ENCODE measurements at regions not wholly inside any gene's neighbourhood (a gene's known extent, or its start where the extent isn't known, plus 50 kb on each side); places are given as distances from the start of the nearest gene placed in this dataset.

DNA sequence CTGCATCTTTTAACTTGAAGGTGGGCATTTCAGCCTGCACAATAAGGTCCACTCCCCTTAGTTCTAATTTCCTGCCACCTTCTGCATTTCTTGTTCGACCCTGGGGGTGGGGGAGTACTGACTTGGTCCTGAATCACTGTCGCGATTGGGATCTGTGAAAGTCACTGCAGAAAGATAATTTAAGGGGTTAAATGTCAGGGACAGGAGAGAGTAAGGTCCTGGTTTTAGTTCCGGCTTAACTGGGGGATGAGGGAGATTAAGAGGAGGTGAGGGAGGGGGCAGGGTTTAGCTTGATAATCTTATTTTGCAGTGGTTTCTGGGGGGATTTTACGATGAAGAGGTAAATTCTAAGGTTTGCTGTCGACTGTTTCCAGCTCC, 128.1 kb downstream of the MRPS6 start:
- ATAC-seq (ENCODE audit: low FRiP score) (no peak), DNase-seq (no peak)
- Histone ChIP-seq H3K36me3 (ENCODE audit: control insufficient read depth in 1 of 2, insufficient read depth in 2 of 2, low read length in 1 of 2) (no peaks in the 10 kb centered on the region), H3K4me1 (ENCODE audit: control insufficient read depth in 1 of 2, insufficient read depth in 2 of 2, low read length in 2 of 2) (no peaks in the 10 kb centered on the region), H3K27ac (ENCODE audit: low read depth in 1 of 2, low read length in 2 of 2) (peak overlapping the region in 1 of 2 donors; percentile 46), H3K9me3 (ENCODE audit: control insufficient read depth, low read length) (no peaks in the 10 kb centered on the region), H3K4me3 (ENCODE audit: low read length in 2 of 2) (no peak overlapping the region), H3K27me3 (ENCODE audit: control insufficient read depth in 1 of 2, insufficient read depth in 2 of 2, low read length in 1 of 2) (no peaks in the 10 kb centered on the region)
- WGBS, 2 donors = 1 to 4% methylated on average over 6 of the region's 6 CpGs
- intact Hi-C loops (cut with DNase I) = loop anchor here (5.0 kb wide), 2 partner anchors 124 to 146 kb away; no protein-coding TSS in a partner anchor

- H3K27ac ChIP-seq (ENCODE audit: low read depth in 1 of 2, low read length in 2 of 2) = peak overlapping the region; percentile 77 to 79
- H3K4me3 ChIP-seq (ENCODE audit: low read length in 2 of 2) = no peak overlapping the region
- peak; percentile 60 for ATAC-seq (ENCODE audit: low FRiP score)
- no peaks in the 10 kb centered on the region for H3K9me3 ChIP-seq (ENCODE audit: control insufficient read depth, low read length)
- peak; percentile 72 to 84 for DNase-seq
- 41 to 46% methylated on average over 25 of the region's 25 CpGs for WGBS, 2 donors
- H3K4me1 ChIP-seq (ENCODE audit: control insufficient read depth in 1 of 2, insufficient read depth in 2 of 2, low read length in 2 of 2) = no peaks in the 10 kb centered on the region
- intact Hi-C loops (cut with DNase I) = loop anchor here (2.0 to 5.0 kb wide), 3 partner anchors 74 to 145 kb away; no protein-coding TSS in a partner anchor
- no peaks in the 10 kb centered on the region for H3K36me3 ChIP-seq (ENCODE audit: control insufficient read depth in 1 of 2, insufficient read depth in 2 of 2, low read length in 1 of 2)
- no peaks in the 10 kb centered on the region for H3K27me3 ChIP-seq (ENCODE audit: control insufficient read depth in 1 of 2, insufficient read depth in 2 of 2, low read length in 1 of 2)
These were observed 129.4 kb downstream of the MRPS6 start for GRCh38 chr21:34202553-34203372.

DNA sequence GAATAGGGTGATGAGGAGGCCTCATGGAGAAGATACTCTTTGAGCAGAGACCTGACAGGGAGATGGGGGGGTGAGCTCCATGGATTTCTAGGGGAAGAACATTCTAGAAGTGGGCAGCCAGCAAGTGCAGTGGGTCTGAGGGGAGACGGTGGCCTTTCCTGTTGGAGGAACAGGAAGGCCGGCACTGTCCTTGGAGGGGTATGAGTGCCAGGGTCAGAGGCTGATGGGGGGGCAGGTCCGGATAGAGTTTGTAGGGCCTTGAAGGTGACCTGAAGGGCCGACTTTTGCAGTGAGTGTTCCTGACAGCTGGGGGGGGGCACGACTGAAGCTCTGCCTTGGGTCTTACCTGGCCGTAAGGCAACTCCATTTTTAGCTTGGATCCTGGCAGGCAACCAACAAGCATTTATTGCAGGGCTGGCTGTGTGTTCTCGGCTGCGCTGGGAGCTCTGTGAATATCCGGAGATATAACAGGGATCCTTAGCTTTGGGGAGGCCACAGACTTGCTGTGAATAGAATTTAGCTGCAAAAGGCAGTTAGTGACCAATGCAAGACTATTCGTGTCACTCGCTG, 130.6 kb downstream of the MRPS6 start:
- DNase-seq = no peak
- Histone ChIP-seq H3K9me3 (ENCODE audit: control insufficient read depth, low read length) (no peaks in the 10 kb centered on the region), H3K4me3 (ENCODE audit: low read length in 2 of 2) (no peak overlapping the region), H3K4me1 (ENCODE audit: control insufficient read depth in 1 of 2, insufficient read depth in 2 of 2, low read length in 2 of 2) (no peaks in the 10 kb centered on the region), H3K27me3 (ENCODE audit: control insufficient read depth in 1 of 2, insufficient read depth in 2 of 2, low read length in 1 of 2) (no peaks in the 10 kb centered on the region), H3K36me3 (ENCODE audit: control insufficient read depth in 1 of 2, insufficient read depth in 2 of 2, low read length in 1 of 2) (no peaks in the 10 kb centered on the region), H3K27ac (ENCODE audit: low read depth in 1 of 2, low read length in 2 of 2) (peak overlapping the region; percentile 15 to 43)
- intact Hi-C loops (cut with DNase I) = loop anchor here (2.0 to 5.0 kb wide), 3 partner anchors 75 to 143 kb away; no protein-coding TSS in a partner anchor
- no peak for ATAC-seq (ENCODE audit: low FRiP score)
- WGBS, 2 donors = 53 to 65% methylated on average over 11 of the region's 11 CpGs

GRCh38 chr21:34204481-34205439, 131.4 kb downstream of the MRPS6 start:
- DNase-seq (no peak), ATAC-seq (ENCODE audit: low FRiP score) (no peak)
- H3K4me3 ChIP-seq (ENCODE audit: low read length in 2 of 2) = no peak overlapping the region
- H3K36me3 ChIP-seq (ENCODE audit: control insufficient read depth in 1 of 2, insufficient read depth in 2 of 2, low read length in 1 of 2) = no peaks in the 10 kb centered on the region
- H3K27me3 ChIP-seq (ENCODE audit: control insufficient read depth in 1 of 2, insufficient read depth in 2 of 2, low read length in 1 of 2) = no peaks in the 10 kb centered on the region
- no peaks in the 10 kb centered on the region for H3K4me1 ChIP-seq (ENCODE audit: control insufficient read depth in 1 of 2, insufficient read depth in 2 of 2, low read length in 2 of 2)
- WGBS, 2 donors = 71 to 79% methylated on average over 13 of the region's 13 CpGs
- H3K27ac ChIP-seq (ENCODE audit: low read depth in 1 of 2, low read length in 2 of 2) = peak overlapping the region; percentile 43 to 46
- intact Hi-C loops (cut with DNase I) = loop anchor here (5.0 kb wide), 2 partner anchors 127 to 143 kb away; no protein-coding TSS in a partner anchor
- no peaks in the 10 kb centered on the region for H3K9me3 ChIP-seq (ENCODE audit: control insufficient read depth, low read length)

- Histone ChIP-seq H3K27me3 (ENCODE audit: control insufficient read depth in 1 of 2, insufficient read depth in 2 of 2, low read length in 1 of 2) (no peaks in the 10 kb centered on the region), H3K9me3 (ENCODE audit: control insufficient read depth, low read length) (no peaks in the 10 kb centered on the region), H3K4me1 (ENCODE audit: control insufficient read depth in 1 of 2, insufficient read depth in 2 of 2, low read length in 2 of 2) (no peaks in the 10 kb centered on the region), H3K36me3 (ENCODE audit: control insufficient read depth in 1 of 2, insufficient read depth in 2 of 2, low read length in 1 of 2) (no peaks in the 10 kb centered on the region), H3K4me3 (ENCODE audit: low read length in 2 of 2) (no peak overlapping the region), H3K27ac (ENCODE audit: low read depth in 1 of 2, low read length in 2 of 2) (peak overlapping the region in 1 of 2 donors; percentile 51)
- ATAC-seq (ENCODE audit: low FRiP score) (no peak), DNase-seq (no peak)
- intact Hi-C loops (cut with DNase I) = no loop called here
- WGBS, 2 donors = 76 to 85% methylated on average over 2 of the region's 2 CpGs
These were observed 132.6 kb downstream of the MRPS6 start for GRCh38 chr21:34205811-34206571.

DNA sequence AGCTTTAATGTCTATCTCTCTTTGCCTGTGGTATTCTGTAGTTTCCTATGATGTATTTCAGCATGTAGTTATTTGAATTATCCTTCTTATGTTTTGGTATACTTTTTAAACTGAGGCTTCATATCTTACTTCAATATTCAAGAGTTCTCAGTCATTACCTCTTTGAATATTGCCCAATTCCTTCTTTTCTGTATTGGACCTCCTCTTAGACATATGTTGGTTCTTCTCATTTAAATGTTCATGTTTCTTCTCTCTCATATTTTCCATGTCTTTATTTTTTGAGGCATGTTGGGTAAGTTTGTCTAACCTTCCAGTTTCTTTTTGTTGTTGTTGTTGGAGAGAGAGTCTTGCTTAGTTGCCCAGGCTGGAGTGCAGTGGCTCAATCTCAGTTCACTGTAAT, 140.6 kb downstream of the MRPS6 start:
- DNase-seq (no peak), ATAC-seq (ENCODE audit: low FRiP score) (no peak)
- Histone ChIP-seq H3K36me3 (ENCODE audit: control insufficient read depth in 1 of 2, insufficient read depth in 2 of 2, low read length in 1 of 2) (no peaks in the 10 kb centered on the region), H3K9me3 (ENCODE audit: control insufficient read depth, low read length) (peaks cover 1% of the 10 kb centered on the region), H3K4me1 (ENCODE audit: control insufficient read depth in 1 of 2, insufficient read depth in 2 of 2, low read length in 2 of 2) (peaks cover 0 to 4% of the 10 kb centered on the region in 2 donors), H3K4me3 (ENCODE audit: low read length in 2 of 2) (no peak overlapping the region), H3K27ac (ENCODE audit: low read depth in 1 of 2, low read length in 2 of 2) (no peak overlapping the region), H3K27me3 (ENCODE audit: control insufficient read depth in 1 of 2, insufficient read depth in 2 of 2, low read length in 1 of 2) (no peaks in the 10 kb centered on the region)
- intact Hi-C loops (cut with DNase I) = no loop called here

- DNase-seq (no peak), ATAC-seq (ENCODE audit: low FRiP score) (no peak)
- H3K27ac ChIP-seq (ENCODE audit: low read depth in 1 of 2, low read length in 2 of 2) = peak overlapping the region; percentile 49 to 80
- no peak overlapping the region for H3K4me3 ChIP-seq (ENCODE audit: low read length in 2 of 2)
- no peaks in the 10 kb centered on the region for H3K27me3 ChIP-seq (ENCODE audit: control insufficient read depth in 1 of 2, insufficient read depth in 2 of 2, low read length in 1 of 2)
- H3K4me1 ChIP-seq (ENCODE audit: control insufficient read depth in 1 of 2, insufficient read depth in 2 of 2, low read length in 2 of 2) = peaks cover 0 to 4% of the 10 kb centered on the region in 2 donors
- intact Hi-C loops (cut with DNase I) = no loop called here
- peaks cover 1% of the 10 kb centered on the region for H3K9me3 ChIP-seq (ENCODE audit: control insufficient read depth, low read length)
- WGBS, 2 donors = 19 to 28% methylated on average over 4 of the region's 4 CpGs
- no peaks in the 10 kb centered on the region for H3K36me3 ChIP-seq (ENCODE audit: control insufficient read depth in 1 of 2, insufficient read depth in 2 of 2, low read length in 1 of 2)
These were observed 142.1 kb downstream of the MRPS6 start for GRCh38 chr21:34215501-34215900.
